NCI-H69 (cell line): ENCODE measurements at regions not wholly inside any gene's neighbourhood (a gene's known extent, or its start where the extent isn't known, plus 50 kb on each side); places are given as distances from the start of the nearest gene placed in this dataset.

Experiments
- DNase-seq: peaks from one replicate; lab custom pipeline; 2025; lab: John Stamatoyannopoulos, UW

GRCh38 chr11:21825127-21825526 is 367.8 kb upstream of the ANO5 start:
- no peak for DNase-seq

- no peak for DNase-seq
These were observed 354.5 kb upstream of the ANO5 start for GRCh38 chr11:21838427-21838826.

- DNase-seq: no peak
These were observed 353.1 kb upstream of the ANO5 start for GRCh38 chr11:21839796-21840195.

GRCh38 chr11:21861314-21861713 is 331.6 kb upstream of the ANO5 start:
- peak; percentile 22 for DNase-seq

GRCh38 chr11:21865541-21865940 is 327.3 kb upstream of the ANO5 start:
- no peak for DNase-seq

GRCh38 chr11:21866781-21867180 is 326.1 kb upstream of the ANO5 start:
- DNase-seq: peak; percentile 86

GRCh38 chr11:21877151-21877550 is 315.7 kb upstream of the ANO5 start:
- DNase-seq: no peak

GRCh38 chr11:21883354-21883753 is 309.5 kb upstream of the ANO5 start:
- DNase-seq: no peak

- peak; percentile 21 for DNase-seq
These were observed 304.1 kb upstream of the ANO5 start for GRCh38 chr11:21888814-21889213.

GRCh38 chr11:21892736-21893564 is 299.9 kb upstream of the ANO5 start:
- DNase-seq: peak; percentile 55

- DNase-seq: peak; percentile 46
These were observed 299.4 kb upstream of the ANO5 start for GRCh38 chr11:21893565-21893867.

GRCh38 chr11:21894492-21894891 is 298.4 kb upstream of the ANO5 start:
- DNase-seq: no peak

- peak; percentile 16 for DNase-seq
These were observed 297.2 kb upstream of the ANO5 start for GRCh38 chr11:21895686-21896085.

GRCh38 chr11:21896216-21896615 is 296.7 kb upstream of the ANO5 start:
- DNase-seq: peak; percentile 52

- peak; percentile 42 for DNase-seq
These were observed 295.9 kb upstream of the ANO5 start for GRCh38 chr11:21896746-21897602.

- DNase-seq: no peak
These were observed 295.1 kb upstream of the ANO5 start for GRCh38 chr11:21897752-21898151.

- no peak for DNase-seq
These were observed 284.7 kb upstream of the ANO5 start for GRCh38 chr11:21908211-21908610.

GRCh38 chr11:21909145-21909544 is 283.7 kb upstream of the ANO5 start:
- DNase-seq: peak; percentile 14

- DNase-seq: no peak
These were observed 281.8 kb upstream of the ANO5 start for GRCh38 chr11:21911061-21911460.

- DNase-seq: no peak
These were observed 280.6 kb upstream of the ANO5 start for GRCh38 chr11:21912285-21912684.

- DNase-seq: no peak
These were observed 271.7 kb upstream of the ANO5 start for GRCh38 chr11:21921151-21921550.

- DNase-seq: no peak
These were observed 268.6 kb upstream of the ANO5 start for GRCh38 chr11:21924262-21924661.

GRCh38 chr11:21927628-21928027 is 265.3 kb upstream of the ANO5 start:
- peak; percentile 41 for DNase-seq
